ENCODE measurements at regions not wholly inside any gene's neighbourhood (a gene's known extent, or its start where the extent isn't known, plus 50 kb on each side); places are given as distances from the start of the nearest gene placed in this dataset.

DNA sequence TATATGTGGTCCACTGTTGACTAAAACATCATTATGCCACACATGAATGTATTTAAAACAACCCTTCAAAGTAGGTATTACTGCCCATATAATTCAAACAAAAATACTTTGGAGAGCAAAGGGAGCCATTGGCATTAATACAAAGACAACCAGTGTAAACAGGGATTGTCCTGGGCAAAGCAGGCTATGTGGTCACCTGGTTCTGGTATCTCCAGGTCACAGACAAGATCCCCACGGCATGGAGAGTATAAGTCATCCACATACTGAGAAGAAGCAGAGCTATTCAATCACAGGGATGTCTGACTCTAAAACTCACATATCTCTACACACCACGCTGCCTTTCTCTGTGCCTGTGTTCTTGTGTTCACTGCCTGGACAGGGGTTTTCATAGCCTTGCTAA lies 81.4 kb upstream of the BZW1 start:
- Histone ChIP-seq H3K79me2 (ENCODE audit: control insufficient read depth, insufficient read depth, low read length) (no peaks in the 10 kb centered on the region), H2AFZ (ENCODE audit: low read depth, low read length) (no peak overlapping the region), H3K4me2 (ENCODE audit: insufficient read depth, low read length) (no peak overlapping the region), H3K4me3 (replicated peaks in 1 of 3; ENCODE audit: insufficient read depth in 1 of 3, low read depth in 1 of 3, low read length in 3 of 3) (no peak overlapping the region), H3K9ac (replicated peaks; ENCODE audit: extremely low read depth, insufficient read depth, low read length) (no peak overlapping the region), H3K27ac (ENCODE audit: insufficient read depth, low read depth, low read length) (no peak overlapping the region), H3K36me3 (ENCODE audit: control insufficient read depth in 2 of 2, extremely low read depth in 1 of 2, insufficient read depth in 2 of 2, low read length in 2 of 2) (no peaks in the 10 kb centered on the region), H3K4me1 (ENCODE audit: control insufficient read depth, extremely low read depth, insufficient read depth, low read length) (no peaks in the 10 kb centered on the region), H3K9me3 (replicated peaks; ENCODE audit: control insufficient read depth, insufficient read depth, low read length) (no peaks in the 10 kb centered on the region), H3K9me1 (replicated peaks; ENCODE audit: control insufficient read depth, extremely low read depth, insufficient read depth, low read length) (no peaks in the 10 kb centered on the region), H4K20me1 (replicated peaks; ENCODE audit: control insufficient read depth, extremely low read depth, insufficient read depth, low read length) (no peaks in the 10 kb centered on the region), H3K27me3 (ENCODE audit: control insufficient read depth in 2 of 2, insufficient read depth in 2 of 2, low read length in 2 of 2) (peaks cover 11 to 18% of the 10 kb centered on the region in 2 experiments)
- POLR2A ChIA-PET = no interaction called here
- dilution Hi-C loops (cut with MboI; ENCODE audit: extremely low pct_ligation_motif_present, low sequenced_read_pairs) (no loop called here), intact Hi-C loops (cut with micrococcal nuclease) (loop anchor here (10.0 kb wide), 1 partner anchor 246 kb away; no protein-coding TSS in a partner anchor)
- CTCF ChIA-PET = interaction anchor here (0.5 to 0.9 kb wide), 2 partner anchors 17 to 24 kb away, joined by 3 read pairs; no protein-coding TSS in a partner anchor
- no TSS peak for BruUV-seq (replicated peaks)
- TF ChIP-seq POLR2A (IDR thresholded peaks at IDR 0.05; ENCODE audit: low read depth, low read length) = no peak
- no peak for TF ChIP-seq FOS (IDR thresholded peaks at IDR 0.05; ENCODE audit: borderline replicate concordance, insufficient read depth, low read length)
- no peak for TF ChIP-seq MYC (IDR thresholded peaks at IDR 0.05; ENCODE audit: low read depth, low read length)
- no peak for TF ChIP-seq EZH2 (IDR thresholded peaks at IDR 0.05; ENCODE audit: borderline replicate concordance, low read depth, low read length, severe bottlenecking)
- TF ChIP-seq JUN (IDR thresholded peaks at IDR 0.05; ENCODE audit: borderline replicate concordance, insufficient read depth, insufficient read length, low read depth) = no peak
- TF ChIP-seq GATA2 (IDR thresholded peaks at IDR 0.05; ENCODE audit: insufficient read depth, insufficient read length, low read depth, low read length) = no peak
- TF ChIP-seq, protein P1, sequence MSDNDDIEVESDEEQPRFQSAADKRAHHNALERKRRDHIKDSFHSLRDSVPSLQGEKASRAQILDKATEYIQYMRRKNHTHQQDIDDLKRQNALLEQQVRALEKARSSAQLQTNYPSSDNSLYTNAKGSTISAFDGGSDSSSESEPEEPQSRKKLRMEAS (IDR thresholded peaks at IDR 0.05; ENCODE audit: insufficient read depth, insufficient read length) = no peak
- TF ChIP-seq, protein P2, sequence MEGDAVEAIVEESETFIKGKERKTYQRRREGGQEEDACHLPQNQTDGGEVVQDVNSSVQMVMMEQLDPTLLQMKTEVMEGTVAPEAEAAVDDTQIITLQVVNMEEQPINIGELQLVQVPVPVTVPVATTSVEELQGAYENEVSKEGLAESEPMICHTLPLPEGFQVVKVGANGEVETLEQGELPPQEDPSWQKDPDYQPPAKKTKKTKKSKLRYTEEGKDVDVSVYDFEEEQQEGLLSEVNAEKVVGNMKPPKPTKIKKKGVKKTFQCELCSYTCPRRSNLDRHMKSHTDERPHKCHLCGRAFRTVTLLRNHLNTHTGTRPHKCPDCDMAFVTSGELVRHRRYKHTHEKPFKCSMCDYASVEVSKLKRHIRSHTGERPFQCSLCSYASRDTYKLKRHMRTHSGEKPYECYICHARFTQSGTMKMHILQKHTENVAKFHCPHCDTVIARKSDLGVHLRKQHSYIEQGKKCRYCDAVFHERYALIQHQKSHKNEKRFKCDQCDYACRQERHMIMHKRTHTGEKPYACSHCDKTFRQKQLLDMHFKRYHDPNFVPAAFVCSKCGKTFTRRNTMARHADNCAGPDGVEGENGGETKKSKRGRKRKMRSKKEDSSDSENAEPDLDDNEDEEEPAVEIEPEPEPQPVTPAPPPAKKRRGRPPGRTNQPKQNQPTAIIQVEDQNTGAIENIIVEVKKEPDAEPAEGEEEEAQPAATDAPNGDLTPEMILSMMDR (IDR thresholded peaks at IDR 0.05; ENCODE audit: extremely low read depth in 1 of 2, insufficient read depth in 1 of 2, low read depth in 1 of 2, low read length in 2 of 2) = no peak
- TF ChIP-seq POLR2AphosphoS5 (IDR thresholded peaks at IDR 0.05; ENCODE audit: insufficient read depth, low read depth, low read length) = no peak
- DNase-seq (ENCODE audit: low read depth, low spot score) (no peak), FAIRE-seq (no peak)

All from endothelial cell of umbilical vein (primary cell).